Bronchial epithelial cell (primary cell): ENCODE measurements at regions not wholly inside any gene's neighbourhood (a gene's known extent, or its start where the extent isn't known, plus 50 kb on each side); places are given as distances from the start of the nearest gene placed in this dataset.

Experiments
- DNase-seq: peaks from one replicate; pipeline ENCODE4 v3.0.0-alpha.2; 2010; ENCODE audit warnings: low read depth
- FAIRE-seq: peaks from 2 replicates; lab custom pipeline; 2011; peaks lifted over from hg19 to GRCh38; lab: Jason Lieb, UNC
- H3K27me3 ChIP-seq: 2 replicates; pipeline ENCODE4 v1.5.1; 2011; ENCODE audit warnings: low read length; ENCODE audit not compliant: control insufficient read depth, insufficient read depth
- H3K36me3 ChIP-seq: 2 replicates; pipeline ENCODE4 v1.5.1; 2011; ENCODE audit warnings: low read length; ENCODE audit not compliant: control insufficient read depth, insufficient read depth
- H3K4me3 ChIP-seq: 2 replicates; pipeline ENCODE4 v1.5.1; 2011; ENCODE audit warnings: mild to moderate bottlenecking, low read depth, low read length, control low read depth
- CTCF ChIP-seq: IDR thresholded peaks from 2 replicates; pipeline ENCODE4 v1.5.1; 2011; ENCODE audit warnings: mild to moderate bottlenecking, moderate library complexity, low read length, control low read depth, inconsistent platforms; ENCODE audit not compliant: insufficient read depth, severe bottlenecking

- no peak for TF ChIP-seq CTCF
- no peak overlapping the region for H3K4me3 ChIP-seq
- DNase-seq (no peak), FAIRE-seq (no peak)
- H3K27me3 ChIP-seq: no peaks in the 10 kb centered on the region
- no peaks in the 10 kb centered on the region for H3K36me3 ChIP-seq
Measured at GRCh38 chr3:118729546-118729945, 305.1 kb downstream of the IGSF11 start.

GRCh38 chr3:118734664-118735063 is 300.0 kb downstream of the IGSF11 start:
- DNase-seq (no peak), FAIRE-seq (no peak)
- Histone ChIP-seq H3K36me3 (no peaks in the 10 kb centered on the region), H3K4me3 (no peak overlapping the region), H3K27me3 (no peaks in the 10 kb centered on the region)
- no peak for TF ChIP-seq CTCF

- H3K4me3 ChIP-seq: no peak overlapping the region
- DNase-seq (no peak), FAIRE-seq (no peak)
- TF ChIP-seq CTCF: no peak
- no peaks in the 10 kb centered on the region for H3K36me3 ChIP-seq
- H3K27me3 ChIP-seq: no peaks in the 10 kb centered on the region
Measured at GRCh38 chr3:118736107-118736506, 298.5 kb downstream of the IGSF11 start.

GRCh38 chr3:118740722-118741290 is 293.8 kb downstream of the IGSF11 start:
- Histone ChIP-seq H3K4me3 (no peak overlapping the region), H3K36me3 (no peaks in the 10 kb centered on the region), H3K27me3 (no peaks in the 10 kb centered on the region)
- FAIRE-seq (no peak), DNase-seq (no peak)
- no peak for TF ChIP-seq CTCF

- DNase-seq (no peak), FAIRE-seq (no peak)
- Histone ChIP-seq H3K27me3 (no peaks in the 10 kb centered on the region), H3K36me3 (no peaks in the 10 kb centered on the region), H3K4me3 (no peak overlapping the region)
- TF ChIP-seq CTCF: no peak
Measured at GRCh38 chr3:118742760-118743159, 291.9 kb downstream of the IGSF11 start.

- FAIRE-seq (no peak), DNase-seq (no peak)
- no peaks in the 10 kb centered on the region for H3K27me3 ChIP-seq
- no peak overlapping the region for H3K4me3 ChIP-seq
- H3K36me3 ChIP-seq: no peaks in the 10 kb centered on the region
- no peak for TF ChIP-seq CTCF
Measured at GRCh38 chr3:118744186-118744585, 290.5 kb downstream of the IGSF11 start.
